Neural crest cell (in vitro differentiated cells): ENCODE measurements at regions not wholly inside any gene's neighbourhood (a gene's known extent, or its start where the extent isn't known, plus 50 kb on each side); places are given as distances from the start of the nearest gene placed in this dataset.

ENCODE experiments used
- DNase-seq: peaks from one replicate; pipeline ENCODE4 v3.0.0; 2021; ENCODE audit warnings: low read depth, mixed read lengths, low spot score
- H3K27ac Mint-ChIP-seq: one replicate; pipeline ENCODE4 v1.8.0; 2021; ENCODE audit warnings: mild to moderate bottlenecking, mixed read lengths; ENCODE audit not compliant: unreplicated experiment
- H3K27me3 Mint-ChIP-seq: 2 replicates; pipeline ENCODE4 v1.8.0; 2021; ENCODE audit warnings: low read depth, mild to moderate bottlenecking, mixed read lengths
- H3K36me3 Mint-ChIP-seq: 2 replicates; pipeline ENCODE4 v1.8.0; 2021; ENCODE audit warnings: low read depth, mild to moderate bottlenecking, mixed read lengths
- H3K4me1 Mint-ChIP-seq: 2 replicates; pipeline ENCODE4 v1.8.0; 2021; ENCODE audit warnings: mixed read lengths
- H3K4me3 Mint-ChIP-seq: one replicate; pipeline ENCODE4 v1.8.0; 2021; ENCODE audit warnings: mild to moderate bottlenecking, mixed read lengths
- H3K9me3 Mint-ChIP-seq: 2 replicates; pipeline ENCODE4 v1.8.0; 2021; ENCODE audit warnings: mixed read lengths
- TF ChIP-seq, protein P1 (sequence below): fragments of 200-600 bp; sonication (generic); conservative IDR thresholded peaks from 2 replicates; pipeline ENCODE4 v1.5.0; 2021; ENCODE audit warnings: antibody characterized with exemption, mild to moderate bottlenecking

DNA sequence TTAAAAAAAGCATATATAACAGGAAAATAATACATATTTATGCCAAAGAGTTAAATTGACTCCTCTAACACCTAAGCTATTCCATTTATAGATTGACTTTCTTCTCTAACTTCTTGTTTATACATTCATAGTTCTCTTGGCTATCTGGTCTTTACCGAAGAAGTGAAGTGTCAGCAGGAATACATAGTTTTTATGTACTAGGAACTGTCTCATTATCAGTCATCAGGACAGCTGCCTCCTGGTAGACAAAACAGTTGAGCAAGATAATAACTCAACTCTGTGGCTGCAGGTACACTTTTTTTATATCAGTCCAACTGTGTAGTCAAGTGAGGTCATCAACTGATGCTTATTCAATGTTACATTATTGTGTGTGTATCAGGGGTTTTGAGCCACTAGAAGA is 1436.0 kb upstream of the NUDT12 start:
- no peak for DNase-seq
- H3K36me3 Mint-ChIP-seq, result peaks cover 1% of the 10 kb centered on the region
- no peaks in the 10 kb centered on the region for H3K9me3 Mint-ChIP-seq
- H3K4me3 Mint-ChIP-seq, result no peak overlapping the region
- H3K27ac Mint-ChIP-seq, result no peak overlapping the region
- TF ChIP-seq, protein P1, sequence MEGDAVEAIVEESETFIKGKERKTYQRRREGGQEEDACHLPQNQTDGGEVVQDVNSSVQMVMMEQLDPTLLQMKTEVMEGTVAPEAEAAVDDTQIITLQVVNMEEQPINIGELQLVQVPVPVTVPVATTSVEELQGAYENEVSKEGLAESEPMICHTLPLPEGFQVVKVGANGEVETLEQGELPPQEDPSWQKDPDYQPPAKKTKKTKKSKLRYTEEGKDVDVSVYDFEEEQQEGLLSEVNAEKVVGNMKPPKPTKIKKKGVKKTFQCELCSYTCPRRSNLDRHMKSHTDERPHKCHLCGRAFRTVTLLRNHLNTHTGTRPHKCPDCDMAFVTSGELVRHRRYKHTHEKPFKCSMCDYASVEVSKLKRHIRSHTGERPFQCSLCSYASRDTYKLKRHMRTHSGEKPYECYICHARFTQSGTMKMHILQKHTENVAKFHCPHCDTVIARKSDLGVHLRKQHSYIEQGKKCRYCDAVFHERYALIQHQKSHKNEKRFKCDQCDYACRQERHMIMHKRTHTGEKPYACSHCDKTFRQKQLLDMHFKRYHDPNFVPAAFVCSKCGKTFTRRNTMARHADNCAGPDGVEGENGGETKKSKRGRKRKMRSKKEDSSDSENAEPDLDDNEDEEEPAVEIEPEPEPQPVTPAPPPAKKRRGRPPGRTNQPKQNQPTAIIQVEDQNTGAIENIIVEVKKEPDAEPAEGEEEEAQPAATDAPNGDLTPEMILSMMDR, result no peak
- H3K4me1 Mint-ChIP-seq, result no peaks in the 10 kb centered on the region
- H3K27me3 Mint-ChIP-seq, result no peaks in the 10 kb centered on the region

DNA sequence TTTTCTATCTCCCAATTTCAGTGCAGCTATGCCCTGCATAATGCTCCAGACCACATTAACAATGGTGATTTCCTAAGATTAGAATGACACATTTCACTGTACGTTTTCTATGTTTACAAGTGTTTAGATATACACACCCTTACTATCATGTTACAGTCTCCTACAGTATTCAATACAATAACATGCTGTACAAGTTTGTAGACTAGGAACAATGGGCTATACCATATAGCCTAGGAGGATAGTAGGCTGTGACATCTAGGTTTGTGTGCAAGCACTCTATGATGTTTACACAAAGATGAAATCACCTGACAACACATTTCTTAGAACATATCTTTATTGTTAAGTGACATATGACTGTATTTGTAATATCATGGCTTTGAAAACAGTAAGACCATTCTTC is 1435.6 kb upstream of the NUDT12 start:
- Mint-ChIP-seq H3K4me3 (no peak overlapping the region), H3K4me1 (no peaks in the 10 kb centered on the region), H3K36me3 (no peaks in the 10 kb centered on the region), H3K27me3 (no peaks in the 10 kb centered on the region), H3K9me3 (no peaks in the 10 kb centered on the region), H3K27ac (no peak overlapping the region)
- TF ChIP-seq, protein P1, result no peak
- DNase-seq, result no peak

- TF ChIP-seq, protein P1, result no peak
- DNase-seq, result no peak
- Mint-ChIP-seq H3K27ac (no peak overlapping the region), H3K27me3 (no peaks in the 10 kb centered on the region), H3K4me1 (no peaks in the 10 kb centered on the region), H3K36me3 (peaks cover 11% of the 10 kb centered on the region), H3K4me3 (no peak overlapping the region), H3K9me3 (peaks cover 11% of the 10 kb centered on the region)
Measured at GRCh38 chr5:104987074-104987473, 1424.5 kb upstream of the NUDT12 start.

DNA sequence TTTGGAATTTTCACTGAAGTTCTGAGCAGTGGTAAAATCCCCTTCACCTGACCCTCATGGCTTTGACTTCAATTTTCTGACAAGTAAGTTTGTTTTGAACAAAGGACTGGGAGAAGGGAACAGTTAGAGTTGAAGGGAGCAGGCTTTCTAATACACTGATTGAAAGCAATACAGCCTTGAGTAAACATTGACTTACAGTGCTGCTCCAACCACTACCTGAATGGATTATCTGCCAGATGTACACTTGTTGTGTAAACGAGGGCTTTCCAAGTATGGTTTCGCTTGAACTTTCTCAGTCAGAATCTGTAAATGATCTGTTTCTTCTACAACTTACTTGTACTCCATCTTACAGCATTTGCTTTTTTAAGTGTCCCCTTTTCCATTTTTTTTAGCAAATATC is 1414.9 kb upstream of the NUDT12 start:
- H3K27me3 Mint-ChIP-seq, result no peaks in the 10 kb centered on the region
- no peak overlapping the region for H3K4me3 Mint-ChIP-seq
- TF ChIP-seq, protein P1, result no peak
- no peak overlapping the region for H3K27ac Mint-ChIP-seq
- H3K9me3 Mint-ChIP-seq, result peaks cover 11% of the 10 kb centered on the region
- peaks cover 6% of the 10 kb centered on the region for H3K36me3 Mint-ChIP-seq
- peaks cover 10% of the 10 kb centered on the region for H3K4me1 Mint-ChIP-seq
- no peak for DNase-seq

DNA sequence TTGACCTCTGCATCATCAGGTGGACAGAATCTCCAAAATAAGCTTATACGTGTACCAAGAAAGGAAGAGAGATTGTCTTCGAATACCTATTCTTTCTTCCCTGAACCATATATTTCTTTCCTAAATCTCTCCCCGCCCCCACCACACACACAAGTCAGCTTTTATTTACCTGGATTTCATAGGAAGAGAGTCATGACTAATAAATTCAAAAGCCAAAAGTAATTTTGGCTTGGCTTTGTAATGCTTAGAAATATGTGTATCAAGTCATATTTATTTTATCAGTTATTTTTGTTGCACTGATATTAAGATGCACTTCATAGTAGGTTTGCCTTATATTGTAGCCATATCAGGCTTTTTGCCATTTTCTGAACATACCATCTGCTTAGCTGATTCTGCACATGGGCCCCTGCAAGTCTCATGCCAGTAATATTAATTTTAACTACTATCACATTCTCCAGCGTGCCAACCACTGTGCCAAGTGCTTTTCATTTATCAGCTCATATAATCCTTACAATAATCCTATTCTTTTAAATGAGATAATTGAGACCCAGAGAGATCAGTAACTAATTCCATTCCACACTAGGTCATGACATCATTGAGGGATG is 1405.3 kb upstream of the NUDT12 start:
- Mint-ChIP-seq H3K9me3 (no peaks in the 10 kb centered on the region), H3K4me1 (peaks cover 6% of the 10 kb centered on the region), H3K27ac (no peak overlapping the region), H3K4me3 (no peak overlapping the region), H3K36me3 (no peaks in the 10 kb centered on the region), H3K27me3 (no peaks in the 10 kb centered on the region)
- no peak for DNase-seq
- TF ChIP-seq, protein P1, result no peak

- Mint-ChIP-seq H3K4me1 (no peaks in the 10 kb centered on the region), H3K9me3 (no peaks in the 10 kb centered on the region), H3K27ac (no peak overlapping the region), H3K27me3 (no peaks in the 10 kb centered on the region), H3K4me3 (no peak overlapping the region), H3K36me3 (peaks cover 2% of the 10 kb centered on the region)
- no peak for DNase-seq
- TF ChIP-seq, protein P1, result no peak
Measured at GRCh38 chr5:104965006-104965405, 1402.4 kb upstream of the NUDT12 start.
